ENCODE measurements at regions not wholly inside any gene's neighbourhood (a gene's known extent, or its start where the extent isn't known, plus 50 kb on each side); places are given as distances from the start of the nearest gene placed in this dataset.

- TF ChIP-seq AEBP2 (tag by site-specific recombination; IDR thresholded peaks at IDR 0.05; ENCODE audit: borderline replicate concordance): no peak
- no peak for TF ChIP-seq ZBTB10 (tag by site-specific recombination; IDR thresholded peaks at IDR 0.05)
- TF ChIP-seq GLI2 (tag by site-specific recombination; IDR thresholded peaks at IDR 0.05; ENCODE audit: borderline replicate concordance, low read depth): no peak; the same call in 1 of the 2 replicates
- no peak for TF ChIP-seq ZNF501 (tag by site-specific recombination; IDR thresholded peaks at IDR 0.05)
- no peak for TF ChIP-seq ZNF560 (tag by site-specific recombination; IDR thresholded peaks at IDR 0.05; ENCODE audit: borderline replicate concordance)
- TF ChIP-seq ZNF248 (tag by site-specific recombination; IDR thresholded peaks at IDR 0.05): no peak
- no peak for TF ChIP-seq SP2 (tag by site-specific recombination; IDR thresholded peaks at IDR 0.05)
- no peak for TF ChIP-seq ZNF341 (tag by site-specific recombination; IDR thresholded peaks at IDR 0.05; ENCODE audit: low read depth)
- TF ChIP-seq ZNF660 (tag by site-specific recombination; IDR thresholded peaks at IDR 0.05): 0 out of 2 replicates have a peak, but pooled peaks have one; percentile 7
- no peak for TF ChIP-seq WT1 (tag by site-specific recombination; IDR thresholded peaks at IDR 0.05)
- TF ChIP-seq ZNF221 (tag by site-specific recombination; IDR thresholded peaks at IDR 0.05; ENCODE audit: borderline replicate concordance): no peak
- TF ChIP-seq ZNF169 (tag by site-specific recombination; IDR thresholded peaks at IDR 0.05): no peak
- no peak for TF ChIP-seq ZNF488 (tag by site-specific recombination; IDR thresholded peaks at IDR 0.05)
- TF ChIP-seq ZBTB48 (tag by site-specific recombination; IDR thresholded peaks at IDR 0.05): no peak
- TF ChIP-seq ZNF626 (tag by site-specific recombination; IDR thresholded peaks at IDR 0.05): no peak
- TF ChIP-seq ZBTB21 (tag by site-specific recombination; IDR thresholded peaks at IDR 0.05): peak; percentile 92
- no peak for TF ChIP-seq ZNF18 (tag by site-specific recombination; IDR thresholded peaks at IDR 0.05)
- TF ChIP-seq GLIS2 (tag by site-specific recombination; IDR thresholded peaks at IDR 0.05): no peak
- TF ChIP-seq TSHZ1 (tag by site-specific recombination; IDR thresholded peaks at IDR 0.05; ENCODE audit: borderline replicate concordance): peak; percentile 74; the same call in 1 of the 2 replicates
- TF ChIP-seq ZSCAN16 (tag by site-specific recombination; IDR thresholded peaks at IDR 0.05): peak; percentile 59; the same call in 1 of the 2 replicates
- TF ChIP-seq ZNF843 (tag by site-specific recombination; IDR thresholded peaks at IDR 0.05): peak; percentile 71
- no peak for TF ChIP-seq ZNF580 (tag by site-specific recombination; IDR thresholded peaks at IDR 0.05)
- TF ChIP-seq MZF1 (tag by site-specific recombination; IDR thresholded peaks at IDR 0.05; ENCODE audit: borderline replicate concordance): no peak
- TF ChIP-seq ZFP3 (tag by site-specific recombination; IDR thresholded peaks at IDR 0.05; ENCODE audit: low read depth): no peak
- TF ChIP-seq ZNF311 (tag by site-specific recombination; IDR thresholded peaks at IDR 0.05; ENCODE audit: borderline replicate concordance): no peak
- peak; percentile 19; the same call in 1 of the 2 replicates for TF ChIP-seq ZBTB8A (tag by site-specific recombination; IDR thresholded peaks at IDR 0.05)
- no peak for TF ChIP-seq ZNF558 (tag by site-specific recombination; IDR thresholded peaks at IDR 0.05)
- TF ChIP-seq ZNF362 (tag by site-specific recombination; IDR thresholded peaks at IDR 0.05): no peak
- no peak for TF ChIP-seq ZSCAN23 (tag by site-specific recombination; IDR thresholded peaks at IDR 0.05)
Measured at GRCh38 chr5:169416583-169417196, 115.8 kb upstream of the SLIT3 start (continued).

Data from HEK293 (cell line).